H1 (cell line): ENCODE measurements at regions not wholly inside any gene's neighbourhood (a gene's known extent, or its start where the extent isn't known, plus 50 kb on each side); places are given as distances from the start of the nearest gene placed in this dataset.

Source experiments
- CTCF ChIA-PET: fragments of 300-600 bp; sonication (Branson Sonifier 250); formaldehyde crosslinking; loops from one replicate; lab custom pipeline; 2021; ENCODE audit not compliant: partially characterized antibody; lab: Charles Lee
- POLR2A ChIA-PET: fragments of 300-600 bp; sonication (Branson Sonifier 250); formaldehyde crosslinking; loops from one replicate; lab custom pipeline; 2021; ENCODE audit warnings: inconsistent platforms; ENCODE audit not compliant: partially characterized antibody; lab: Charles Lee
- DNase-seq, 2 experiments: peaks; one replicate each; pipeline versions ENCODE4 v3.0.0 to v3.0.0-alpha.2; 2010 to 2022; ENCODE audit warnings: low spot score in 2 of 2, low read depth in 1 of 2, mixed read lengths in 1 of 2
- FAIRE-seq: peaks from 2 replicates; lab custom pipeline; 2011; peaks lifted over from hg19 to GRCh38; lab: Jason Lieb, UNC
- H2AFZ ChIP-seq: 2 replicates; pipeline ENCODE4 v1.8.1; 2012; ENCODE audit warnings: low read length, inconsistent platforms
- H2AK5ac ChIP-seq: 2 replicates; pipeline ENCODE4 v1.6.1; 2013; ENCODE audit warnings: low read depth, low read length
- H2BK120ac ChIP-seq: replicated peaks from 2 replicates; pipeline ENCODE3; 2013; ENCODE audit warnings: low read depth, low read length, inconsistent platforms
- H2BK12ac ChIP-seq: 2 replicates; pipeline ENCODE4 v1.6.1; 2013; ENCODE audit warnings: low read depth, low read length
- H2BK15ac ChIP-seq: 2 replicates; pipeline ENCODE4 v1.6.1; 2013; ENCODE audit warnings: low read length
- H2BK20ac ChIP-seq: 2 replicates; pipeline ENCODE4 v1.6.1; 2013; ENCODE audit warnings: low read length
- H2BK5ac ChIP-seq: 2 replicates; pipeline ENCODE4 v1.6.1; 2013; ENCODE audit warnings: low read depth, low read length
- H3K14ac ChIP-seq: 2 replicates; pipeline ENCODE4 v1.6.1; 2013; ENCODE audit warnings: inconsistent platforms; ENCODE audit not compliant: insufficient read length
- H3K18ac ChIP-seq: 2 replicates; pipeline ENCODE4 v1.6.1; 2013; ENCODE audit warnings: low read length; ENCODE audit errors: extremely low read depth
- H3K23ac ChIP-seq: 2 replicates; pipeline ENCODE4 v1.6.1; 2013; ENCODE audit warnings: inconsistent platforms; ENCODE audit not compliant: insufficient read length
- H3K23me2 ChIP-seq: 2 replicates; pipeline ENCODE4 v1.6.1; 2013; ENCODE audit warnings: low read depth, low read length
- H3K27ac ChIP-seq: 2 replicates; pipeline ENCODE4 v1.6.1; 2011; ENCODE audit warnings: low read depth, low read length, inconsistent platforms
- H3K27me3 ChIP-seq, 4 experiments: replicated peaks in 1 of 4; 1 replicate in 1 of 4; 2 replicates in 3 of 4; pipeline versions ENCODE4 v1.6.1 to v1.8.1; 2011 to 2013; ENCODE audit warnings: low read length in 3 of 4, mild to moderate bottlenecking in 3 of 4, inconsistent platforms in 2 of 4, mixed read lengths in 2 of 4, moderate library complexity in 1 of 4; ENCODE audit not compliant: control insufficient read depth in 3 of 4, insufficient read depth in 3 of 4; ENCODE audit errors: extremely low read depth in 1 of 4
- H3K36me3 ChIP-seq, 4 experiments: 2 replicates each; pipeline versions ENCODE4 v1.6.1 to v1.8.1; 2011 to 2013; ENCODE audit warnings: mild to moderate bottlenecking in 4 of 4, low read length in 3 of 4, moderate library complexity in 2 of 4, control low read depth in 1 of 4, inconsistent platforms in 1 of 4; ENCODE audit not compliant: insufficient read depth in 4 of 4, control insufficient read depth in 2 of 4
- H3K4ac ChIP-seq: replicated peaks from 2 replicates; pipeline ENCODE3; 2013; ENCODE audit warnings: low read length, low read depth, mixed read lengths, inconsistent platforms; ENCODE audit not compliant: insufficient read length
- H3K4me1 ChIP-seq, 4 experiments: replicated peaks in 1 of 4; 1 replicate in 1 of 4; 2 replicates in 3 of 4; pipeline versions ENCODE4 v1.6.1 to v1.8.1; 2011 to 2013; ENCODE audit warnings: low read length in 3 of 4, inconsistent platforms in 2 of 4, mixed read lengths in 1 of 4; ENCODE audit not compliant: insufficient read depth in 4 of 4, control insufficient read depth in 3 of 4
- H3K4me2 ChIP-seq, 2 experiments: 2 replicates each; pipeline versions ENCODE4 v1.6.1 to v1.8.1; 2011 to 2013; ENCODE audit warnings: low read depth in 2 of 2, low read length in 2 of 2, control low read depth in 1 of 2, inconsistent platforms in 1 of 2, mild to moderate bottlenecking in 1 of 2; ENCODE audit not compliant: insufficient read depth in 1 of 2
- H3K4me3 ChIP-seq, 4 experiments: fragments of 200-600, 300-600 bp in 1 of 4; sonication (generic), shearing (Covaris generic), sonication (Bioruptor Twin) in 1 of 4; 2 replicates each; pipeline versions ENCODE4 v1.5.1 to v1.8.1; 2011 to 2016; ENCODE audit warnings: low read length in 4 of 4, low read depth in 3 of 4, control low read depth in 2 of 4, inconsistent platforms in 2 of 4, mild to moderate bottlenecking in 2 of 4, mixed read lengths in 1 of 4, moderate library complexity in 1 of 4; ENCODE audit not compliant: insufficient read depth in 2 of 4; ENCODE audit errors: extremely low read depth in 1 of 4
- H3K56ac ChIP-seq: replicated peaks from 2 replicates; pipeline ENCODE3; 2013; ENCODE audit warnings: low read depth, mild to moderate bottlenecking, mixed read lengths, low read length, inconsistent platforms; ENCODE audit not compliant: insufficient read length
- H3K79me1 ChIP-seq: 2 replicates; pipeline ENCODE4 v1.6.1; 2013; ENCODE audit warnings: low read depth, low read length, control low read depth
- H3K79me2 ChIP-seq, 2 experiments: 2 replicates each; pipeline versions ENCODE4 v1.6.1 to v1.8.1; 2012 to 2013; ENCODE audit warnings: low read length in 2 of 2, mild to moderate bottlenecking in 2 of 2, inconsistent platforms in 1 of 2; ENCODE audit not compliant: insufficient read depth in 2 of 2, control insufficient read depth in 1 of 2
- H3K9ac ChIP-seq, 4 experiments: replicated peaks in 1 of 4; 1 replicate in 1 of 4; 2 replicates in 3 of 4; pipeline versions ENCODE4 v1.6.1 to v1.8.1; 2011 to 2013; ENCODE audit warnings: low read depth in 3 of 4, low read length in 3 of 4, control low read depth in 2 of 4, mild to moderate bottlenecking in 2 of 4, moderate library complexity in 2 of 4, inconsistent platforms in 1 of 4; ENCODE audit errors: extremely low read depth in 1 of 4
- H3K9me3 ChIP-seq, 2 experiments: 2 replicates each; pipeline versions ENCODE4 v1.6.1 to v1.8.1; 2012 to 2013; ENCODE audit warnings: mild to moderate bottlenecking in 2 of 2, moderate library complexity in 2 of 2, control low read depth in 1 of 2, inconsistent platforms in 1 of 2, low read depth in 1 of 2, low read length in 1 of 2, mixed read lengths in 1 of 2; ENCODE audit not compliant: insufficient read depth in 2 of 2
- H4K20me1 ChIP-seq, 2 experiments: replicated peaks in 1 of 2; 2 replicates each; pipeline versions ENCODE3 to v1.8.1; 2011 to 2013; ENCODE audit warnings: inconsistent platforms in 2 of 2, low read length in 2 of 2, mild to moderate bottlenecking in 1 of 2; ENCODE audit not compliant: insufficient read depth in 2 of 2, control insufficient read depth in 1 of 2
- H4K5ac ChIP-seq: 2 replicates; pipeline ENCODE4 v1.6.1; 2013; ENCODE audit warnings: low read length, low read depth, mixed read lengths, inconsistent platforms; ENCODE audit not compliant: insufficient read length
- H4K8ac ChIP-seq: 2 replicates; pipeline ENCODE4 v1.8.0; 2013; ENCODE audit warnings: mild to moderate bottlenecking, moderate library complexity, low read length, inconsistent platforms; ENCODE audit not compliant: insufficient read depth; ENCODE audit errors: extremely low read depth
- H4K91ac ChIP-seq: replicated peaks from 2 replicates; pipeline ENCODE3; 2013; ENCODE audit warnings: low read length, mixed read lengths, inconsistent platforms; ENCODE audit not compliant: insufficient read length
- ATF2 ChIP-seq: IDR thresholded peaks from 2 replicates; pipeline ENCODE4 v1.6.1; 2012; ENCODE audit warnings: low read length, inconsistent platforms
- CHD1 ChIP-seq: IDR thresholded peaks from 2 replicates; pipeline ENCODE4 v1.6.1; 2012; ENCODE audit warnings: low read depth, low read length, improper control_type of control experiment
- CHD2 ChIP-seq: IDR thresholded peaks from 2 replicates; pipeline ENCODE4 v1.6.1; 2012; ENCODE audit warnings: low read length, improper control_type of control experiment
- EP300 ChIP-seq, 2 experiments: IDR thresholded peaks; 1 replicate in 1 of 2; 2 replicates in 1 of 2; pipeline ENCODE4 v1.6.1; 2011 to 2012; ENCODE audit warnings: low read depth in 2 of 2, low read length in 2 of 2, mild to moderate bottlenecking in 2 of 2, borderline replicate concordance in 1 of 2, inconsistent platforms in 1 of 2, moderate library complexity in 1 of 2
- KDM1A ChIP-seq: fragments of 200-600, 300-600 bp; sonication (generic); IDR thresholded peaks from 2 replicates; pipeline ENCODE4 v1.7.1; 2016; ENCODE audit warnings: mild to moderate bottlenecking, low read length, borderline replicate concordance
- KDM5A ChIP-seq: fragments of 200-600 bp; IDR thresholded peaks from 2 replicates; pipeline ENCODE4 v1.7.1; 2012; ENCODE audit warnings: mild to moderate bottlenecking, low read length, inconsistent platforms, mixed read lengths
- NANOG ChIP-seq: IDR thresholded peaks from 2 replicates; pipeline ENCODE4 v1.6.1; 2011; ENCODE audit warnings: low read length, low read depth, mild to moderate bottlenecking, inconsistent platforms; ENCODE audit not compliant: insufficient read depth, poor library complexity, severe bottlenecking
- PHF8 ChIP-seq: fragments of 200-600 bp; sonication (generic); conservative IDR thresholded peaks from 2 replicates; pipeline ENCODE4 v1.7.1; 2012; ENCODE audit warnings: low read depth, mild to moderate bottlenecking, inconsistent platforms, low read length, moderate library complexity
- POLR2AphosphoS5 ChIP-seq: IDR thresholded peaks from 2 replicates; pipeline ENCODE4 v1.6.1; 2011; ENCODE audit warnings: low read depth, low read length
- RFX5 ChIP-seq: IDR thresholded peaks from 2 replicates; pipeline ENCODE4 v1.6.1; 2011; ENCODE audit warnings: low read depth, low read length, improper control_type of control experiment, borderline replicate concordance
- RNF2 ChIP-seq: fragments of 200-900, 300-1000 bp; sonication (generic); IDR thresholded peaks from 2 replicates; pipeline ENCODE4 v1.7.1; 2016; ENCODE audit warnings: borderline replicate concordance, low read depth, mild to moderate bottlenecking, antibody characterized with exemption, low read length; ENCODE audit not compliant: poor library complexity, severe bottlenecking; ENCODE audit errors: missing control alignments
- SRF ChIP-seq: IDR thresholded peaks from 2 replicates; pipeline ENCODE4 v1.6.1; 2011; ENCODE audit warnings: mild to moderate bottlenecking, low read depth, low read length, moderate library complexity
- YY1 ChIP-seq: IDR thresholded peaks from 2 replicates; pipeline ENCODE4 v1.6.1; 2011; ENCODE audit warnings: low read depth, mild to moderate bottlenecking, low read length
- ZNF274 ChIP-seq: IDR thresholded peaks from 2 replicates; pipeline ENCODE4 v1.7.0; 2012; ENCODE audit warnings: low read length, borderline replicate concordance; ENCODE audit errors: extremely low read depth

- no peak overlapping the region for H3K4me3 ChIP-seq
- POLR2A ChIA-PET, result no interaction called here
- TF ChIP-seq CHD1 (no peak), ATF2 (no peak), KDM1A (no peak), CHD2 (no peak), KDM5A (no peak), RFX5 (no peak), POLR2AphosphoS5 (no peak), PHF8 (no peak), ZNF274 (no peak), NANOG (no peak), SRF (no peak), YY1 (no peak), EP300 (IDR thresholded peaks at IDR 0.05; ENCODE audit: borderline replicate concordance in 1 of 2, low read depth in 2 of 2, low read length in 2 of 2) (no peak), RNF2 (no peak)
Measured at GRCh38 chr18:42306594-42306980, 351.6 kb downstream of the PIK3C3 start.

More at GRCh38 chr18:42306594-42306980, 351.6 kb downstream of the PIK3C3 start:
- Histone ChIP-seq H3K9ac (no peak overlapping the region), H3K79me1 (no peaks in the 10 kb centered on the region), H3K79me2 (no peaks in the 10 kb centered on the region), H3K23ac (no peak overlapping the region), H3K27me3 (no peaks in the 10 kb centered on the region), H2BK15ac (no peak overlapping the region), H3K23me2 (no peaks in the 10 kb centered on the region), H2BK120ac (no peak overlapping the region), H4K8ac (no peak overlapping the region), H3K4me2 (no peak overlapping the region), H2BK20ac (no peak overlapping the region), H3K56ac (no peak overlapping the region), H3K4ac (no peak overlapping the region), H3K18ac (no peak overlapping the region), H3K36me3 (no peaks in the 10 kb centered on the region), H2AK5ac (no peak overlapping the region), H3K27ac (no peak overlapping the region), H3K4me1 (no peaks in the 10 kb centered on the region; a peak in 1 of 7 replicates), H3K9me3 (peaks cover 0 to 7% of the 10 kb centered on the region in 2 experiments; a peak in 2 of 4 replicates), H4K20me1 (no peaks in the 10 kb centered on the region), H3K14ac (no peak overlapping the region), H2BK5ac (no peak overlapping the region), H2BK12ac (no peak overlapping the region), H4K5ac (no peak overlapping the region), H4K91ac (no peak overlapping the region), H2AFZ (no peak overlapping the region)
- no peak for DNase-seq
- CTCF ChIA-PET, result interaction anchor here (0.8 to 2.8 kb wide), 4 partner anchors 8 to 290 kb away, joined by 3 to 16 read pairs (median 8); no protein-coding TSS in a partner anchor
- no peak for FAIRE-seq
